Adrenal gland (tissue), 9 donors: ENCODE measurements at regions not wholly inside any gene's neighbourhood (a gene's known extent, or its start where the extent isn't known, plus 50 kb on each side); places are given as distances from the start of the nearest gene placed in this dataset.
"Not testable (repeated sequence)": the region's sequence is repeated elsewhere in the genome, so short reads cannot be mapped to it uniquely, and the experiment has no call there.

Source experiments
- DNase-seq, 7 donors: peaks; one replicate each; pipeline ENCODE4 v3.0.0-alpha.2; 2019 to 2020
- H3K27ac ChIP-seq, 5 donors: fragments of 200-600 bp; sonication (generic) in 4 of 5; 1 replicate in 3 of 5; 2 replicates in 2 of 5; pipeline versions ENCODE4 v1.5.1 to v1.8.0; 2016 to 2020; ENCODE audit warnings: mild to moderate bottlenecking in 1 of 5
- H3K27me3 ChIP-seq: fragments of 200-600 bp; 2 replicates; pipeline ENCODE4 v1.8.0; 2021
- H3K36me3 ChIP-seq, 2 donors: fragments of 200-600 bp; replicated peaks in 1 of 2; 1 replicate in 1 of 2; 2 replicates in 1 of 2; pipeline versions ENCODE4 v1.5.1 to v1.8.0; 2018 to 2022
- H3K4me1 ChIP-seq, 2 donors: fragments of 200-600 bp; replicated peaks in 1 of 2; 1 replicate in 1 of 2; 2 replicates in 1 of 2; pipeline versions ENCODE4 v1.5.1 to v1.8.0; 2018 to 2021
- H3K4me3 ChIP-seq, 4 donors: fragments of 200-600 bp; sonication (generic) in 3 of 4; one replicate each; pipeline ENCODE4 v1.5.1; 2016 to 2018
- H3K9me3 ChIP-seq, 3 donors: fragments of 200-600 bp; sonication (generic) in 1 of 3; replicated peaks in 1 of 3; 1 replicate in 2 of 3; 2 replicates in 1 of 3; pipeline versions ENCODE4 v1.5.1 to v1.8.0; 2016 to 2021
- CTCF ChIP-seq, 6 experiments: fragments of 450-650 bp in 4 of 6; fragments of 200-600 bp in 2 of 6; sonication (generic) in 1 of 6; IDR thresholded peaks; 1 replicate in 5 of 6; 2 replicates in 1 of 6; pipeline versions ENCODE4 v1.5.1 to v1.8.0; 2016 to 2021; ENCODE audit warnings: antibody characterized with exemption in 6 of 6, mild to moderate bottlenecking in 2 of 6, moderate library complexity in 1 of 6
- POLR2A ChIP-seq, 2 donors: fragments of 450-650 bp; IDR thresholded peaks; one replicate each; pipeline ENCODE4 v1.6.1; 2017; ENCODE audit warnings: antibody characterized with exemption in 2 of 2, mild to moderate bottlenecking in 2 of 2, moderate library complexity in 1 of 2
- WGBS, 4 donors: extraction: QIAGEN DNeasy Blood & Tissue Kit in 2 of 4; methylation state at CpG; one replicate each; pipeline versions ENCODE4 v1.1.5 to v1.1.7; 2013 to 2017; 5-methylcytosine and 5-hydroxymethylcytosine counted together
- intact Hi-C, 2 donors: fragments of 100-400 bp; cut with DNase I; formaldehyde crosslinking; loops; one replicate each; pipeline versions ENCODE4 v1.14.1 to v1.15.0; 2022 to 2023
- donor health status: healthy with polysubstance abuse.
- donor health status: Bipolar disorder and iron deficiency.
- donor health status: DM: yes; HTN: yes; CAD: no.
- donor health status: DM: no; HTN: no; CAD: no.
- donor health status: DM: no; HTN: no; CAD: no.

DNA sequence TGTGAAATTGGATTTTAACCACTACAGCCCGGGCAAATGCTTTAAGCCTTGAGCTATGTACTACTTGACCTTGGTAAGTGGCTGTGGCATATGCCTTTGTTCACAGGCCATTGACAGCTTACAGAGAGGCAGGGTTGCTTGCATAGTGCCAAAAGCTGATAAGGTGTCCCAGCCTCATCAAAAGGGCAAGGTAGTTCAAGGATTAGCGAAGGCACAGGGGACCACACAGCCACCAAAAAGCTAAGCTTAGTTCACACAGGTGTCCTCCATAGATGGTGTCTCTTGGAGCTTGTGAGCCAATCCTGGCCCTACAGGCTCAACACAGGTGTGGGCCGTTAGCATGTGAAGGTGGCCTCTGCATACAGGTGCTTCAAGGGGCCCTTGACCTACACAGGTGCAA lies 86.8 kb downstream of the ZNF622 start:
- Histone ChIP-seq H3K4me3 (no peak overlapping the region), H3K27ac (no peak overlapping the region), H3K9me3 (no peaks in the 10 kb centered on the region), H3K36me3 (no peaks in the 10 kb centered on the region), H3K4me1 (no peaks in the 10 kb centered on the region), H3K27me3 (no peaks in the 10 kb centered on the region)
- TF ChIP-seq POLR2A (IDR thresholded peaks at IDR 0.05): no peak
- no peak for TF ChIP-seq CTCF (IDR thresholded peaks at IDR 0.05)
- 36 to 68% (median 59%) methylated on average over 3 of the region's 3 CpGs for WGBS, 4 donors
- DNase-seq: no peak
- intact Hi-C loops: no loop called here

DNA sequence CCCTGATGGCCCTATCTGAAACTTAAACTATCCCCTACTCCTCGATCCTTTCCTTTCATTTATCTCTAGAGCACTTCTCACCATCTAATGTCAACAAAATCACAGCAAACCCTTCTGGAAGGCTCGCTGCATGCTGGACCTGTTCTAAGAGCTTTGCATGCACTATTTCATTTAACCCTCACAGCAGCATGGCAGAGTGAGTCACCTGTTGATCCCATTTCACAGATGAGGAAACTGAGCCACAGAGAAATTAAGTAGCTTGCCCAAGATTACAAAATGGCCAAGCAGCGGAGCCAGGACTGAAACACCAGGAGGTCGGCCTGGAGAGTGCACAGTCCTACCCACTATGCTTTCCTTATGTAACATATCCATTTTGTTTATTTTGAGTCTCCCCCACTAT lies 93.1 kb downstream of the ZNF622 start:
- Histone ChIP-seq H3K27me3 (no peaks in the 10 kb centered on the region), H3K36me3 (no peaks in the 10 kb centered on the region), H3K4me1 (no peaks in the 10 kb centered on the region), H3K27ac (no peak overlapping the region), H3K9me3 (no peaks in the 10 kb centered on the region), H3K4me3 (no peak overlapping the region)
- 83 to 91% (median 86%) methylated on average over 4 of the region's 4 CpGs for WGBS, 4 donors
- TF ChIP-seq POLR2A (IDR thresholded peaks at IDR 0.05) (no peak), CTCF (IDR thresholded peaks at IDR 0.05) (no peak)
- intact Hi-C loops: no loop called here
- DNase-seq: no peak

DNA sequence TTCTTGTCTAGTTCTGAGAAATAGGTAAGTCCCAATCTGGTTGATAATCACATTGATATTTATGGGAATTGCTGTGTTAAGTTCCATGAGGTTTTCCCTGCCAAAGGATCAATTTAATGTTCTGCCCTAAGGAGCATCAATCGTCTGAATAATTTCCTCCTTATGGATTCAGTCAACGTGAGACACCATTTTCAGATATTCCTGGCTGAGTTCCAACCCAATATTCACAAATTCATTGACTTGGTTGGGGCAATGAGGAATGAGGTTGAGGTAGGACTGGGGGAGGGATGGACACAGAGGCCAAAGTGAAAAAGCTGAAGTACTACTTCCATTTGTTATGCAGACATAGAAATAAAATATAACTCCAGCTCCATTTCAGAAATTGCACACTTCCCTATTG lies 99.1 kb downstream of the ZNF622 start:
- WGBS, 4 donors: 63 to 78% (median 67%) methylated on average over 2 of the region's 2 CpGs

DNA sequence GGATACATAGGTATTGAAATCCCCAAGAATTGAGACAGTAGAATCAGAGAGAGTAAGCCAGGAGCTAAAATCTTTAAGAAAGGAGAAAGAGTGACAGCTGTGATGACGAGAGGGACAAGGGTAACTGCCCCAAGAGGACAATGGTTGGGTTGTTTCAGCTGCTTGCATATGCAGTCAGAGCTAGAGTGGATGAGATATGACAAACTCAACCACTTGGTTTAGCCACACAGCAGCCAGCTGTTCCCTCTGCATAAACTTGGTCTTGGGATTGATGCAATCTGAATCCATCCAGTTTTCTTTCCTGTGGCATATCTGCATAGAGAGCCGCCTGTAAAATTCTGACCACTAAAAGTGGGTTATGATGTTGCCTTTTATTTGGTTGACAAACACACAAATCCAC lies 100.7 kb downstream of the ZNF622 start:
- no peaks in the 10 kb centered on the region for H3K27me3 ChIP-seq
- DNase-seq: no peak
- H3K9me3 ChIP-seq: no peaks in the 10 kb centered on the region
- H3K36me3 ChIP-seq: no peaks in the 10 kb centered on the region
- intact Hi-C loops: no loop called here
- TF ChIP-seq POLR2A (IDR thresholded peaks at IDR 0.05) (no peak), CTCF (IDR thresholded peaks at IDR 0.05) (no peak)
- no peak overlapping the region for H3K4me3 ChIP-seq
- WGBS, 4 donors: 47 to 71% (median 65%) methylated on average over 2 of the region's 2 CpGs
- no peaks in the 10 kb centered on the region for H3K4me1 ChIP-seq
- H3K27ac ChIP-seq: no peak overlapping the region

More for the DNA sequence above, 99.1 kb downstream of the ZNF622 start:
- Histone ChIP-seq H3K9me3 (no peaks in the 10 kb centered on the region), H3K4me1 (no peaks in the 10 kb centered on the region), H3K27ac (no peak overlapping the region), H3K36me3 (no peaks in the 10 kb centered on the region), H3K27me3 (no peaks in the 10 kb centered on the region), H3K4me3 (no peak overlapping the region)
- DNase-seq: no peak
- intact Hi-C loops: no loop called here
- TF ChIP-seq POLR2A (IDR thresholded peaks at IDR 0.05): no peak
- no peak for TF ChIP-seq CTCF (IDR thresholded peaks at IDR 0.05)

GRCh38 chr5:16353439-16353838 lies 112.2 kb downstream of the ZNF622 start:
- H3K4me1 ChIP-seq, H3K27me3 ChIP-seq, DNase-seq, intact Hi-C loops, H3K27ac ChIP-seq, H3K36me3 ChIP-seq, H3K4me3 ChIP-seq, H3K9me3 ChIP-seq: not testable (repeated sequence)
- 73 to 83% (median 75%) methylated on average over 5 of the region's 5 CpGs for WGBS, 4 donors
